ENCODE measurements at regions not wholly inside any gene's neighbourhood (a gene's known extent, or its start where the extent isn't known, plus 50 kb on each side); places are given as distances from the start of the nearest gene placed in this dataset.

DNA sequence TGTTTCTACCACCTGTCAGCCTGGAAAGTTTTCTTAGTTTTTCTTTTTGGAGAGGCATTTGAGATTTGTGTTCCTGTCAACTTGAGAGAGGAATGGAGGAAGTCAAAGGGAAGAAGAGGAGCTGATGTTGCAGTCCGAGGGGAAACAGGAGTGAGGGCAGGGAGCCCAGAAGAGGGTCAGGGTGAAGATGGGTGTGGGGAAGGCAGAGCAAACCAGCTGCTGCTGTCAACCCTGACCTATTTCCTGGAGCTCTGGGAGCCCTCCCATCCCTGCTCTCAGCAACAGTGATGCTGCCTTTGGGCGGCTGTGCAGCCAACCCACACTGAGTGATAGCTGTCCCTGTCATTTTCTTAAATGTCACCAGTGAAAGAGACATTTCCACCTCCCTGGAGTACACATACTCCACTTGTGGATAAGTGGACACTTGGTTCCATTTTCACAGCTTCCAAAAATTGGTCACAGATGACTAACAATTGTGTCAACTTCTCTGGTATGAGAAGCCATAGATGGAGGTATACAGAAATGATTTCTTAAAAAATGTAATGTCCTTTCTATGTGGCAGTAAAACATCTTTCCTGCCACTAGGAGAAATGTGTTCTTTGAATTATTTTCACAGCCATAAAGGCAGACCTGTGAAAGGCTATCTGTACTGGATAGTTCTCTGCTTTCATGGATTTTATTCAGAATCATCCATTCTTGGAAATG, 556.3 kb upstream of the TBL1XR1 start:
- intact Hi-C loops (cut with micrococcal nuclease): no loop called here

DNA sequence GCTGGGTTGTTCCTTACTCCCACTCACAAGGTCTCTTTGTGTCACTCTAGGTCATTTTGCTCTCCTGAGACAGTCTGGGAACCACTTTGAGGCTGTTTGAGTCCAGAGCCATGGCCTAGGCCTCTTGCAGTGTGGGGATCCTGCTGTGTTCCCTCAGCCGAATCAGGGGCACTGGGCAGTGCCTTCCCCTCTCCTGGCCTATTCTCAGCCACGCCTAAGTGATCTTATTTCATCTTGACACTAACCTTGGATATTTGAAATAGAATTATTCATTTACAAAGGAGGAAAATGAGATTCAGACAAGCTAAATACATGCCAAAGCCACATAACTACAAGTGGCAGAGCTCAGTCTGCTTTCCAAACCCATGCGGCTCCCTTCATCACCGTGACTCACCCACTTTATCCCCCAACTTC, 557.2 kb upstream of the TBL1XR1 start:
- intact Hi-C loops (cut with micrococcal nuclease): no loop called here

DNA sequence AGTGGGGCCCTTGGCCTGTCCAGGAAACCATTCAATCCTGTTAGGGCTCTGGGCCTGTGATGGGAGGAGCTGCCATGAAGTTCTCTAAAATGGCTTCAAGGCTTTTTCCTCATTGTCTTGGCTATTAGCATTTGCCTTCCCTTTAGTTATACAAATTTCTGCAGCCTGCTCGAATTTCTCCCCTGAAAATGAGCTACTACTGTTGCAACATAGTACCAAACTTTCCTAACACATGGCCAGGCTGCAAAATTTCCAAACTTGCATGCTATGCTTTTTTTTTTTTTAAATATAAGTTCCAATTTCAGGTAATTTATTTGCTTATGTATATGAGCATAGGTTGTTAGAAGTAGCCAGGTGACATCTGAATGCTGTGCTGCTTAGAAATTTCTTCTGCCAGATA, 560.8 kb upstream of the TBL1XR1 start:
- intact Hi-C loops (cut with micrococcal nuclease): no loop called here

DNA sequence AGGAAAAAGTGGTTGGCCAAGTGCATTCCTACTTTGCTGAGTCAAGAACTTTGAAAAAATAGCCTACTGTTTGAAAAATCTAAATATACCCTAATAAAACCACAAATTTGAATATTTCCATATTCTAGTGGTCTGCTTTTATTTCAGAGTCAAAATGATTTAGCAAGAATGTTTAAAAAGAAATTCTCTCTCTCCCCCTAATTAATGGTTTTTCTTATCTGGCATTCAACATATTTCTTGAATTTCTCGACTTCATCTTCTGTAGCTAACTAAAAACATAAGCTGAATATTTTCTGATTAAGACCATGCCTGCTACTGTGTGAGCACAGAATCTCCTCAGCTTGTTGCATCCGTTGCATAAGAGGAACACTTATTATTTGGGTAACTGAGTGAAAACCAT, 563.5 kb upstream of the TBL1XR1 start:
- intact Hi-C loops (cut with micrococcal nuclease): no loop called here

DNA sequence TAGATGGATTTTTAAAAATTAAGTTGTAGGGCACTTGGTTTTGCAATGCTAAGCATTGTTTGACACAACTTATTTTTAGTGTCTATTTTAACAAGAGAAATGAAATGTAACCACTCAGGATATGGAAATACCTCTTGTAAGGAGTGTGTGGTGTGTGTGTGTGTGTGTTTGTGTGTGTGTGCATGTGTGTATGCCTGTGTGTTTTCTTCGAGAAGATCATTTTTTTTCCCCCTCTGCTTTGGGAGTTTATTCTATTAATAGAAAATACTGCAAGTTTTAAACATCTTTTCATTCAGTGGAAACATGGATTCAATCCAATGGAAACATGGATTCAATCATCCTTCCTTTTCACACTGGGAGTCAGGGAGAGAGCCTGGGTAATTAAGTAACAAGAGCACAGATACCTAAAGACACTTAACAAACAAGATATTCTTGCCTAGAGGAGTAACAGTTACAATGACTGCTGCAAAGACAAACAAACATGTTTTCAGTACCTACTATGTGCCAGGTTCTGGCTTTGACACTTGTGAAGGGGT, 567.2 kb upstream of the TBL1XR1 start:
- intact Hi-C loops (cut with micrococcal nuclease): no loop called here

DNA sequence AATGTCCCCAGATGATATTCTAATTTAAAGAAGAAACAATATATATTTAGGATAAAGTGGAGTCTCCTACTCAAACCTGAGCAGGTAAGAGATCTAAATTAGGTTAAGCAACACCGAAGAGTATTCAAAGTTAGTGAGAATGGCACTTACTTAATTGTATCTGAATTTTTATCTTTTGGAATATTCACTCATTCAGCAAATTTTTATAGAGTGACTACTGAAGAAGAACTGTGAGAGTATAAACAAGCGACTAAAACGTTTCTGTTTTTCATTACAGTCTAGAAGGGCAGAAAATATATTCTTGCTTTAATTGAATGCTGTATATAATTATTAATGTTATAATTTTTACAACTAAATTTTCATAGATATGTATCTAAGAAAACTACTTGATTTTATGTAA, 567.7 kb upstream of the TBL1XR1 start:
- intact Hi-C loops (cut with micrococcal nuclease): no loop called here

DNA sequence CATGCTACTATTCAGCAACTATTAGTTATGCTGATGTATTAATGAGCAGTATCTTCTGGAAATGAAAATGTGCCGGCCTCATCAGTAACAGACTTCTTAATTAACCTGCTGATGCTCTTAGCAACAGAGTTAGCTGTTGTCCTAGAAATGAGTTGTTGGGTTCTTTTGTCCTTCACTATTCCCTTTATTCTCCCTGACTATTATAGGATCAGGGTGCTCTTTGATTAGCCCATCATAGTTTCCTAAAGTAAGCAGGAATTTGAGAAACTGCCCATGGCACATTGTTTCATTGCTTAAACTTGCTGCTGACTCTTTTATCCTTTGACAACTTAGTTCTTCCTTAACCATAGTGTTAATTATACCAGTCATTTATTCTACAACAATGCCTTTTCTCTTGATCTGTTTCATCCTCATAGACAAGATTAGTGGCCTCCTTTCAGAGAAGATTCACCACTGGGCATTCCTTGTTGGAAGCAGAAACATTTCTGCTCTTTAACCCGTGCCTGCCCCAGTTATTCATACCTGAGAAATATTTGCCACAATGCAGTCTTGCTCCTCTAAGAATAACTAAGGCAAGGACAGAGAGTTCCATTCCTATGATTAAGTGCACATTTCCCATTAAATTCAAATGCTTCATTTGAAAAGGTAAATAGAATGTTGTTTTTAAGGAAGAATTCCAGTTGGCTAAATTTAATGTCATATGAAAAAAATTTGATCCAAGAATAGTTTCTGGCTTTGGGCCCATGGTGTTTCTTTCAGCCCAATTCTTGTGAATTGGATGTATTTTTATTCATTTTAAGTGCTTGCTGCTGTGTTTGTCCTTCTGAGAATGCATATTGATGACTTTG, 573.3 kb upstream of the TBL1XR1 start:
- intact Hi-C loops (cut with micrococcal nuclease): loop anchor here (1.0 kb wide), 1 partner anchor 221 kb away; no protein-coding TSS in a partner anchor

DNA sequence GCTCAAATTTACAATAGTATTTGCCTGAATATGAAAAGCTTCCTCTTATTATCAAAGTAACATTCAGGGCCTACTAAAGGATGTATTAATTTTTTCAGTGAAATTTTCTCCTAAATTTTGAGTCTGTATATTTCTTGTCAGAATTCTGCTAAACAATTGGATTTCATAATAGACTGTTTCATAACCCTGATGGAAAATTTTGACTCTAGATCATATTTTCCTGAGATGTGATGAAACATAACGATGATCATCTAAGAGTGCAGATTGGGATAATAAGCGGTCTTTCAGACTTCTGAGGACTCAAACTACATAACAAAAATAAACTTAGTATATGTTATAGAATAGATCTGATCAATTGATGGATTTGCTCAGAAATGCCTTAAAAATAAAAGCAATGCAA, 574.5 kb upstream of the TBL1XR1 start:
- intact Hi-C loops (cut with micrococcal nuclease): no loop called here

DNA sequence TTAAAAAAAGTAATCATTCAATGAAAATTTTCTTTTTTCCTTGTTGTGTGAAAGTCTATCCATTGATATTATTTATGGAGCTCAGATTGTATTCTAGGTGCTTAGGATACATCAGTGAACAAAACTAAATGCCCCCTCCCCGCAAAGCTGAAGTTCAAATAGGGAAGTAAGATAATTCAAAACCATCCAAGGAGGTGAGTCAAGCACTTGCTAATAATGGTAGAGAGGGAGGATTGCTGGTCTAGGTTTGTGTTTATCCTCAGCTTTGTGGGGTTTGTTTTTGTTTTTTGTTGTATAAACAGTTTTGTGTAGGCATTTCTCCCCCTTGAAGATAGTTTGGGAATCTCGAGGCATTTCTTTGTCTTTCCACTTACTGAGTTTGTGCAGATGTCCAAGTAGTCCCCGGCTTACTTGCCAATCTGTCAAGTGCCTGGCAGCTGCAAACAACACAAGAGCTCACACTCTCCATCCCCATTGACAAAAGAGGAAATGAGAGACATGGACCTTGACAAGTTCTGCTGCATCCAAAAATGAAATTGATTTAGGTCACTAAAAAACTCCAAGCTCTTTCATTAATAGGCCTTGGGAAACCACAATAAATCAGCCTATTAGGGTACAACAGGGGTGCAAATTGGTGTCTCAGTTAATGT, 575.8 kb upstream of the TBL1XR1 start:
- intact Hi-C loops (cut with micrococcal nuclease): no loop called here

DNA sequence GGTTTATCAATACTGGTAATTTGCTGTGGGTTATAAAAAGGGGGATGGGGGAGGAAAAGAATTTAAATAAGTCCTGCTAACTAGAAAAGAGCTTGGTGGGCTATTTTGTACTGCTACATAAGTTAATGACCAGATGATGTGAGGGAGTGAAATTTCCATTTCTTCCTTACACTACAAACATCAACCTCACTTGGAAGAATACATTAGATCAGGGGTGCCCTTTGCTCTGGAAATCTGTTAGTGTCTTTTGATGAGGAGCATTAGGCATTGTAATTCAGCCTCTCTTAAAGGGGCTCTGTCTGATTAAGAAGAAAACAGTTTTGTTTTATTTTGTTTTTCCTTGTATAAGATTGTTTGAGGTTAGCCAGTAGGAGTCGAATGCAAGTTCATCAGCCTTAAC, 576.4 kb upstream of the TBL1XR1 start:
- intact Hi-C loops (cut with micrococcal nuclease): no loop called here

DNA sequence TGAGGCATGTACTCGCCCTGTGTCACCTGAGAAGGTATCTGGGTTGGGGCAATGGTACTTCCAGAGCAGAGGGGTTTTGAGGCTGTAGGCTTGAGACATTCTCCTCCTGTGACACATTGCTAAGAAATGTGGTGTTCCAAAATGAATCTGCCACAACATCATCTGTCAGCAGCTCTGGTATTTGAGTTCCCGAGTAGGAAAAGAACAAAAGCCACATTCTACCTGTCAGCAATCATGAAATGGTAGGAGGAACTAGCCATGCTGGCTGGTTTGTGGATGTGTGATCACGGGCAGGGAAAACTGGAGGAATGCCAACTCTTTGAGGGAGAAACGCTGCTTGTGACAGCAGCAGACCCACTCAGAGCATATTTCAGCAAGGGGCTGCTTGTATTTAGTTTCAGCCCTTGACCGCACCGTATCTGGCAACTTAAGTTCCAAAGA, 579.4 kb upstream of the TBL1XR1 start:
- intact Hi-C loops (cut with micrococcal nuclease): loop anchor here (1.0 to 5.0 kb wide), 7 partner anchors 179 to 904 kb away; partner anchors contain the start of gene TBL1XR1

DNA sequence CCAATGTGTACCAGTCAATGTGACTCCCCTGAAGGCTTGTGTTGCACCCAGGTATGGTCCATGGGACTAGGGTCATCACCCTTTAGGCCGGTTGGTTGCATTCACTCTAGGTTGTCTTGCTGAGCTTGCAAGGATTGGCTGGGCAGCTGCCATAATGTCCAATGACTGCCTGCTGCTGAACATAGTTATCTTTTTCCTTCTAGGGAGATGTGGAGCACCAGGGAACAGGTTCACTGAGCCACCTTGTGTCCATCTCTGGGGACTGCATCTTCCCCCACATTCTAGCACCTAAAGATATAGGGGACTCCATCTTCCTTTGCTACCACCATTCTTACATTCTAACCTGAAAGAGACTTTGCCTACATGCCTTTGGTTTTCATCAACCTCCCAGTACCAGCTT, 580.4 kb upstream of the TBL1XR1 start:
- intact Hi-C loops (cut with micrococcal nuclease): loop anchor here (1.0 to 5.0 kb wide), 7 partner anchors 180 to 905 kb away; partner anchors contain the start of gene TBL1XR1

DNA sequence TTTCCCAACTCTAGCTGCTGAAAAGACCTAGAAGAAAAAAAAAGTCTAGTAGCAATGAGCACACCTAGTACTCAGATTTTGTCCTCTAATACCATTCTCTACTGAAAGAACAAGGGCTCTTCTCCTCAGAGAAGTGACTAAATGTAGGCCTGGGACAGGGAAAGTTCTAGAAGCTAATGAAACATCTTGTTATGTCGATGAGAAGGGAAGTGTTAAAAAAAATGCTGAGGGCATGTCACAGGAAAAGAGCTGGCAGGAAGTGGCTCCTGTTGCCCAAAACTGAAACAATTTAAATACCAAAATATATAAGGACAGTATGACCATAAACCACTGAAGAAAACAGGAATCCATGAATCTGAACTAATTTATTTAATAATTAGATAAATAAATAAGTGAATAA, 581.4 kb upstream of the TBL1XR1 start:
- intact Hi-C loops (cut with micrococcal nuclease): loop anchor here (5.0 kb wide), 5 partner anchors 181 to 906 kb away; partner anchors contain the start of gene TBL1XR1

DNA sequence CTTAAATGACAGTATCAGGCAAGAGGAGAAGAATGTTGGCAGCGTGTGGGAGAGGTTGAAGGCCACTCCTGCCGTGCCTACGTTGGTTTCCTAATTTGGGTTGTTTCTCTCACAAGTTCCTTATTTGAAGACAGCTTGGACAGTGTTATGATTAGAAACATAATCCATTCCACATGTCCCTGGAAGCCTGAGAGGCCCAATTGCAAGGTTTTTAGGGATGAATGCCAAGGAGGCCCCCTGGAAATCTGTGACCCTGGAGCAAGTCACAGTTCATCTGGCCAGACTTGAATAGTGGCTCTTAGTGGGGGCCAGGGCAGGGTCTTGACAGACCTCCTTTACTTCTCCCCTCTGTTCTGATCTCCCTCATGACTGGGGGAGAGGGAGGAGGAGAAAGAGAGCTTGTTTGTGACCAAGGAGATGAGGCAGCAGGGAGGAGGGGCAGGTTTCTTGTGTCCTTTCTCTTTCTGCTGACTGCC, 584.4 kb upstream of the TBL1XR1 start:
- intact Hi-C loops (cut with micrococcal nuclease): no loop called here

DNA sequence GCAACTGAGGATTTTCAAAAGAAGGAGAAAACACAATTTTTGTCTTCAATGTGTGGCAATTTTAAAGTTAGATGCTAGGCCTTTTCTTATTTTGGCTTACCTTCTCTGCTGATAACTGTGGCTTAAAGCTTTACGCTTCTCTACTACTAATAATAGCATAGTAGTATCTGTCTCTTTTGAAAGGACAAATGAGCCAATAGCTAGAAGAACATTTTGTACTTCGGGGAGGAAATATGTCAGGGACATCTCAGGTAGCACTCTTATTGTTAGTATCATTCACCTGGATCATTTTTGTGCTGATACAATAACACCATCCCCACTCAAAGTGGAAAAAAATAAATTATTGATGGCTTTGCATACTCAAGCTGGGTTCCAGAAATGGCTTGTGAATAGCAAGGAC, 586.1 kb upstream of the TBL1XR1 start:
- intact Hi-C loops (cut with micrococcal nuclease): no loop called here

DNA sequence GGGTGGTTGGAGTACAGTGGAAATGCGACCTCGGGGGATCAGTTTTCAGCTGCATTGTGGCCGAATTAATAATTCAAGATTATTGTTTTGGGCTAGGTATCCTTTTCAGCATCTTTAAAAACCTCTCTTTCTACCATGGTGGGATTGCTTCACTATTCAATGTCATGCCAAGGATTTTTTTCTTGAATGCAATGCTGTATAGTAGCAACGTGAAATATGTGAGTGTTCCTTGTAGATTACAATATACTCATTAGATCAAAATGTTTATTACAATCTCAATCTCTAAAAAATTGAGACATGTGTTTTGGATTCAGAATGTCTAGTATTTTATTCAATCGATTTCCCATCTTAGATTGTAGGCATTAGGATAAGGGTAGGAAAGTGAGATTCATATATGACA, 586.5 kb upstream of the TBL1XR1 start:
- intact Hi-C loops (cut with micrococcal nuclease): no loop called here

DNA sequence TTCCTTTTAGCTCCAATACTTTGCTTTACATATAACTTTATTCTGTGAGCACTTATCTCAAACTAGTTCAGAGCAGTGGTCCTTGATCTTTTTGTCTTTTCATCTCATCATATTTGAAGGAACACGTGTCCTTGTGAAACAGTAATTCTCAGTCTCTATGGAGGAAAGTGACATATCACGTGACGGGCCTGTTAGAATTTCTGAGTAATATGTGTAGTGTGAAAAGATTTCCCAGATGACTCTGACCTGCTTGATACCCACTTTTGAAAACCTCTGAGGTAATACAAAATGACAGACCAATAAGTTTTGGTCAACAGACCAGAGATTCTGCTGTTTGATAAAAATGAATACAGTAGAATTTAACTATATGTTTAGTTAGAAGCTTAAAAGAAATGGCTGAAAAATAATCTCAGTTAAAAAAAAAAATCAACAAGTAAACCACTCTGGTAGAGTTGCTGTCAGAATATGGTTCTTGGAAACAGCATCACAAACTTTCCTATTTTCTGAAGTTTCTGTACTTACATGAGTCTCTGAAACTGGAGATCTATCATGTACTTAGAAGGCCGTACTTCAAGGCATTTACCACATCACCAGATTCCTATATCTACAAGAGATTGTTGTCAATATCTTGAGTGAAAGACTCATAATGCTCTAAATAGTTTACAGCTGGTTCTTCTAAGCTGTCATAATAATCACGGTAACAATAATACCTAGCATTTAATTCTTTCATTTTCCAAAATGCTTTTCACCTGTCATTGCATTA, 590.2 kb upstream of the TBL1XR1 start:
- intact Hi-C loops (cut with micrococcal nuclease): no loop called here

DNA sequence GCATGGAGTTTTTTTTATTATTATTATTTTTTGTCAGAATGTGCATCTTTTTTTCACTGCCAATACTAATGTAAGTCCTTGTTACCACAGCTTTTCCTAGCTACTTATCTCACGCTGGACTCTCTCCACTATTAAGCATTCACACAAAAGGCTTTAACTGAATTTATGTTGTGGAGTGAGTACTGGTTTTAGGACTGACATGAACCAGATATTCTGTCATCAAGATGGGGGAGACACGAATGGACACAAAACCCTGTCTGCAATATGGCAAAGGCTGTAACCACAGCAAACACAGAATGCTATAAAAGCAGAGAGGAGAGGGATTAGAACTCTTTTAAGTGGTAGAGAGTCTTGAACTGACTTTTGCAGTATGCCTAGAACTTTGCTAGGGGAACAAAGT, 592.2 kb upstream of the TBL1XR1 start:
- intact Hi-C loops (cut with micrococcal nuclease): no loop called here

DNA sequence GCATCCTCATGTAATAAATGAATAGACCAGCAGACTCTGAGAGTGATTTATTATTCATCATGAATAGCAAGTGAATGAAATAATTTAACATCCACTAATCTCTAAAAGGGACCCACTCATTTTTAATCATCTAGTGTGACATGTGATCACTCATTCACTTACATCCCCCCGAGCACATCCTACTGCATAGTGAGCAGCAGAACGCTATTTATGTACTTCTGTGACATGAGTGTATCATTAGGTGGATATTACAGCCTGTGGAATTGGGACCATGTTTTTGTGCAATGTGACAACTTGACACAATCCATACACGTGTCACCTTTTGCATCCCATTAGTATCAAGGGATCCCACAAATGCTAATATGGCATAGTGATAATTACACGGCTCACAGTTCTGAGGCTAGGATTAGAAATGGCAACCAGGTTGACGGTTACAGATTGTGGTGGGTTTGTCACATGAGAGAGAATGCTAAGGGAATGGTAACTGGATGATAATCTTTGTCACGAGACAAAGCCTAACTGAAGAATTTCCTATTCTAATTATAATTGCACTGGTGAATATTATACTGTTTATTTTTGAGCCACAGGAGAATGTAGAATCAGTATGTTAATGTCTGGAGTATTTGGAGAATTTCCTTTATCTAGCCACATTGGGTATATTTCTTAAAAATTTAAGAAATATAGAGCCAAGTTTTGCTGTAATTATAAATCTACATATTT, 595.2 kb upstream of the TBL1XR1 start:
- intact Hi-C loops (cut with micrococcal nuclease): no loop called here

DNA sequence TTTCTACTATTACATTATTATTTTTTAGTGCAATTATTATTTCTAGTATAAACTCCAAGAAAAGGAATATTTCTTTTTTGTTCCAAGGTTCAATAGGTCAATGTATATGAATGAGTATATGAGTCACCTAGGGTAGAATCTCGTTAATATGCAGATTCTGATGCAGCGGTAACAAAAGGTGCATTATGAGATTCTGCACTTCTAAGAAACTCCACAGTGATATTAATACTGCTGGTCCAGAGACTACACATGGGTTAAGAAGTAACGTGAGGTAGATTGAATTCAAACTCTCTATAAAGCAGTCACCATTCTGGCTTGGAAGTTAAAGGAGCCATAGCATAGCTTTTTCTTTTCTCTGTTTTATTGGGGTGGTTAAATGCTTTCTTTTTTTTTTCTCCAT, 596.2 kb upstream of the TBL1XR1 start:
- intact Hi-C loops (cut with micrococcal nuclease): no loop called here
